HCT116 (cell line): ENCODE measurements at regions not wholly inside any gene's neighbourhood (a gene's known extent, or its start where the extent isn't known, plus 50 kb on each side); places are given as distances from the start of the nearest gene placed in this dataset.

ENCODE experiments used
- ATAC-seq: fragments of 200-7000 bp; cut with Tn5 transposase; 2 replicates; pipeline ENCODE4 v1.9.1; 2020; ENCODE audit warnings: mild to moderate bottlenecking, moderate library complexity
- BruUV-seq: library from RNA; stranded (reverse); fragments of 400-500 nt; replicated peaks from 2 replicates; lab custom pipeline; 2021; lab: Mats Ljungman, UMichigan
- CTCF ChIA-PET: fragments of 300-600 bp; sonication (Branson Sonifier 250); formaldehyde crosslinking; loops from one replicate; lab custom pipeline; 2021; ENCODE audit warnings: antibody characterized with exemption; lab: Charles Lee
- POLR2A ChIA-PET: fragments of 300-600, 350-600 bp; sonication (Branson Sonifier 250); formaldehyde crosslinking; loops from one replicate; lab custom pipeline; 2021; ENCODE audit warnings: antibody characterized with exemption; lab: Charles Lee
- RAD21 ChIA-PET, 2 experiments: fragments of 300-600 bp; sonication (Branson Sonifier 250); formaldehyde crosslinking; loops; one replicate each; lab custom pipeline; 2023; ENCODE audit warnings: low total read pairs in 2 of 2; ENCODE audit not compliant: uncharacterized antibody in 2 of 2, unreplicated experiment in 2 of 2, low non-redundant PET in 1 of 2; lab: Charles Lee
- DNase-seq: peaks from one replicate; pipeline ENCODE4 v3.0.0-alpha.2; 2010; ENCODE audit warnings: low read depth, low spot score
- H2AFZ ChIP-seq: fragments of 200-600 bp; shearing (Covaris generic), sonication (generic); 2 replicates; pipeline ENCODE4 v1.6.1; 2017; ENCODE audit warnings: low read depth, mixed run types, mixed read lengths, antibody characterized with exemption, low read length; ENCODE audit not compliant: poor library complexity, severe bottlenecking
- H3K27ac ChIP-seq: 2 replicates; pipeline ENCODE4 v1.5.1; 2012; ENCODE audit warnings: low read depth, low read length
- H3K27me3 ChIP-seq: fragments of 200-600 bp; sonication (generic); 2 replicates; pipeline ENCODE4 v1.6.1; 2016; ENCODE audit warnings: mixed run types, low read length, mixed read lengths; ENCODE audit not compliant: insufficient read depth
- H3K36me3 ChIP-seq, 2 experiments: fragments of 200-500 bp in 1 of 2; fragments of 200-600 bp in 1 of 2; sonication (Bioruptor generic) in 1 of 2; sonication (generic) in 1 of 2; 2 replicates each; pipeline versions ENCODE4 v1.5.1 to v1.6.1; 2014 to 2016; ENCODE audit warnings: low read length in 2 of 2, inconsistent platforms in 1 of 2, mixed read lengths in 1 of 2, mixed run types in 1 of 2; ENCODE audit not compliant: insufficient read depth in 2 of 2, control insufficient read depth in 1 of 2
- H3K4me1 ChIP-seq, 2 experiments: fragments of 200-600 bp in 1 of 2; sonication (generic) in 1 of 2; 2 replicates each; pipeline versions ENCODE4 v1.5.1 to v1.6.1; 2012 to 2017; ENCODE audit warnings: low read length in 2 of 2, inconsistent platforms in 1 of 2, mild to moderate bottlenecking in 1 of 2, mixed read lengths in 1 of 2, mixed run types in 1 of 2, moderate library complexity in 1 of 2; ENCODE audit not compliant: insufficient read depth in 2 of 2, control insufficient read depth in 1 of 2
- H3K4me2 ChIP-seq: fragments of 200-600 bp; sonication (generic); 2 replicates; pipeline ENCODE4 v1.6.1; 2017; ENCODE audit warnings: mixed run types, low read length, mixed read lengths
- H3K4me3 ChIP-seq, 2 experiments: fragments of 200-600 bp in 1 of 2; sonication (generic) in 1 of 2; replicated peaks in 1 of 2; 2 replicates each; pipeline ENCODE4 v1.5.1; 2011 to 2016; ENCODE audit warnings: low read length in 2 of 2, control low read depth in 1 of 2, low read depth in 1 of 2, mild to moderate bottlenecking in 1 of 2, mixed read lengths in 1 of 2, mixed run types in 1 of 2
- H3K79me2 ChIP-seq: fragments of 200-600 bp; sonication (generic); 2 replicates; pipeline ENCODE4 v1.6.1; 2017; ENCODE audit warnings: mild to moderate bottlenecking, mixed run types, low read length, moderate library complexity, mixed read lengths; ENCODE audit not compliant: insufficient read depth
- H3K9ac ChIP-seq: fragments of 200-600 bp; sonication (generic); 2 replicates; pipeline ENCODE4 v1.6.1; 2016; ENCODE audit warnings: low read length, mixed read lengths
- H3K9me2 ChIP-seq: fragments of 200-600 bp; sonication (generic), shearing (Covaris generic); 2 replicates; pipeline ENCODE4 v1.6.1; 2017; ENCODE audit warnings: mixed run types, mild to moderate bottlenecking, moderate library complexity; ENCODE audit not compliant: insufficient read depth
- H3K9me3 ChIP-seq, 2 experiments: fragments of 200-500 bp in 1 of 2; fragments of 200-600 bp in 1 of 2; sonication (Bioruptor generic) in 1 of 2; sonication (generic) in 1 of 2; 2 replicates each; pipeline ENCODE4 v1.6.1; 2014 to 2017; ENCODE audit warnings: low read length in 2 of 2, mixed read lengths in 2 of 2, inconsistent platforms in 1 of 2, low read depth in 1 of 2, mild to moderate bottlenecking in 1 of 2, mixed run types in 1 of 2, moderate library complexity in 1 of 2; ENCODE audit not compliant: control insufficient read depth in 1 of 2, insufficient read depth in 1 of 2
- H4K20me1 ChIP-seq: fragments of 200-600 bp; sonication (generic), shearing (Covaris generic); 2 replicates; pipeline ENCODE4 v1.6.1; 2017; ENCODE audit warnings: mixed run types, mild to moderate bottlenecking, moderate library complexity; ENCODE audit not compliant: insufficient read depth
- ELF1 ChIP-seq: IDR thresholded peaks from 2 replicates; pipeline ENCODE4 v1.6.1; 2012; ENCODE audit warnings: low read depth, borderline replicate concordance
- FOSL1 ChIP-seq: IDR thresholded peaks from 2 replicates; pipeline ENCODE4 v1.6.1; 2012; ENCODE audit warnings: low read depth
- JUND ChIP-seq: IDR thresholded peaks from 2 replicates; pipeline ENCODE4 v1.6.1; 2012
- POLR2A ChIP-seq: IDR thresholded peaks from 2 replicates; pipeline ENCODE4 v1.7.0; 2011; ENCODE audit warnings: borderline replicate concordance; ENCODE audit not compliant: insufficient read depth, insufficient read length; ENCODE audit errors: extremely low read depth
- RAD21 ChIP-seq: IDR thresholded peaks from 2 replicates; pipeline ENCODE4 v1.6.1; 2012; ENCODE audit warnings: low read depth, mild to moderate bottlenecking
- SIN3A ChIP-seq: IDR thresholded peaks from 2 replicates; pipeline ENCODE4 v1.6.1; 2012; ENCODE audit warnings: low read depth
- SRF ChIP-seq: IDR thresholded peaks from 2 replicates; pipeline ENCODE4 v1.6.1; 2012; ENCODE audit warnings: low read depth
- TCF7L2 ChIP-seq: IDR thresholded peaks from 2 replicates; pipeline ENCODE4 v1.7.0; 2011; ENCODE audit warnings: borderline replicate concordance, inconsistent platforms; ENCODE audit not compliant: insufficient read depth, insufficient read length; ENCODE audit errors: extremely low read depth
- YY1 ChIP-seq: IDR thresholded peaks from 2 replicates; pipeline ENCODE4 v1.6.1; 2011; ENCODE audit warnings: low read length, low read depth, moderate library complexity, mild to moderate bottlenecking; ENCODE audit not compliant: insufficient replicate concordance; ENCODE audit errors: extremely low read depth
- ZFX ChIP-seq: fragments of 450-650 bp; IDR thresholded peaks from 2 replicates; pipeline ENCODE4 v1.6.1; 2017
- ZNF274 ChIP-seq: fragments of 200-500 bp; sonication (Bioruptor generic); IDR thresholded peaks from 2 replicates; pipeline ENCODE4 v1.6.1; 2014; ENCODE audit warnings: mild to moderate bottlenecking, low read depth, low read length, inconsistent platforms
- intact Hi-C: fragments of 100-400 bp; cut with micrococcal nuclease; formaldehyde crosslinking; loops from 2 replicates; pipeline ENCODE4 v1.10.0; 2022
- TF ChIP-seq, protein P1 (sequence below): IDR thresholded peaks from 2 replicates; pipeline ENCODE4 v1.6.1; 2011; ENCODE audit warnings: mild to moderate bottlenecking, low read length, moderate library complexity; ENCODE audit not compliant: insufficient replicate concordance; ENCODE audit errors: extremely low read depth

DNA sequence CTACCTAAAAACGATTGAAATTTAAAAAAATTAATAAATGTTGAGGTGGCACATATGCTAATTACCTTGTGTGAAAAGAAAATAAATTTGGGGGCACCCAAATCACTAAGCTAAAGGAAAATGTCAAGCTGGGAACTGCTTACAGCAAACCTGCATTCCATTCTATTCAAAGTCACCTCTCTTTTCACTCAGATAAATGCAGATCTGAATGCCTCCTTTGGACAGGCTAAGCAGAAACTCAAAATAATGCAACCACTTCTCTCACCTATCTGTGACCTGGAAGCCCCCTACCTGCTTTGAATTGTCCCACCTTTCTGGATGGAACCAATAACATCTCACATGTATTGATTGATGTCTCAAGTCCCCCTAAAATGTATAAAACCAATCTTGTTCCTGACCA, 628.7 kb downstream of the AMY1C start (continued):
- TF ChIP-seq, protein P1, sequence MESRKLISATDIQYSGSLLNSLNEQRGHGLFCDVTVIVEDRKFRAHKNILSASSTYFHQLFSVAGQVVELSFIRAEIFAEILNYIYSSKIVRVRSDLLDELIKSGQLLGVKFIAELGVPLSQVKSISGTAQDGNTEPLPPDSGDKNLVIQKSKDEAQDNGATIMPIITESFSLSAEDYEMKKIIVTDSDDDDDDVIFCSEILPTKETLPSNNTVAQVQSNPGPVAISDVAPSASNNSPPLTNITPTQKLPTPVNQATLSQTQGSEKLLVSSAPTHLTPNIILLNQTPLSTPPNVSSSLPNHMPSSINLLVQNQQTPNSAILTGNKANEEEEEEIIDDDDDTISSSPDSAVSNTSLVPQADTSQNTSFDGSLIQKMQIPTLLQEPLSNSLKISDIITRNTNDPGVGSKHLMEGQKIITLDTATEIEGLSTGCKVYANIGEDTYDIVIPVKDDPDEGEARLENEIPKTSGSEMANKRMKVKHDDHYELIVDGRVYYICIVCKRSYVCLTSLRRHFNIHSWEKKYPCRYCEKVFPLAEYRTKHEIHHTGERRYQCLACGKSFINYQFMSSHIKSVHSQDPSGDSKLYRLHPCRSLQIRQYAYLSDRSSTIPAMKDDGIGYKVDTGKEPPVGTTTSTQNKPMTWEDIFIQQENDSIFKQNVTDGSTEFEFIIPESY = no peak
- no peak for TF ChIP-seq ZNF274

DNA sequence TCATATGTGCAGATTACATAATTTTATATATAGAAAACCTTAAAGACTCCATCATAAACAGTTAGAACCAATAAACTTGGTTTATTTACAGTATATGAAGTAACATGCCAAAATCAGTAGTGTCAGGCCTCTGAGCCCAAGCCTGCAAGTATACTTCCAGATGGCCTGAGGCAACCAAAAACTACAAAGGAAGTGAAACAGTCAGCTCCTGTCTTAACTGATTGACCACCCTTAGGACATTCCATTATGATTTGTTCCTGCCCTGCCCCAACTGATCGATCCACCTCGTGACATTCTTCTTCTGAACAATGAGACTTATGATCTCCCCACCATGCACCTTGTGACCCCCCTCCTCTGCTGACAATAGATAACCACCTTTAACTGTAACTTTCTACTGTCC, 630.3 kb downstream of the AMY1C start:
- intact Hi-C loops = no loop called here
- H3K4me3 ChIP-seq = no peak overlapping the region
- TF ChIP-seq POLR2A = no peak
- no peak for TF ChIP-seq SIN3A
- TF ChIP-seq YY1 = no peak
- no peak for TF ChIP-seq SRF
- TF ChIP-seq TCF7L2 = no peak
- no peak for TF ChIP-seq JUND
- no peak for TF ChIP-seq ELF1
- no peak for TF ChIP-seq ZNF274
- TF ChIP-seq RAD21 = no peak
- no peak for TF ChIP-seq FOSL1
- TF ChIP-seq ZFX = no peak
- TF ChIP-seq, all 23 proteins: peak for 0
- no peaks in the 10 kb centered on the region; a peak in 1 of 4 replicates for H3K9me3 ChIP-seq
- no peak for ATAC-seq
- no peak overlapping the region for H3K9ac ChIP-seq
- ChIA-PET POLR2A (no interaction called here), CTCF (no interaction called here), RAD21 (no interaction called here)
- no peak overlapping the region for H3K4me2 ChIP-seq
- no peaks in the 10 kb centered on the region for H3K4me1 ChIP-seq
- H3K36me3 ChIP-seq = no peaks in the 10 kb centered on the region
- DNase-seq = no peak
- H3K27me3 ChIP-seq = no peaks in the 10 kb centered on the region
- H4K20me1 ChIP-seq = no peaks in the 10 kb centered on the region
- no peak overlapping the region for H3K27ac ChIP-seq
- no peaks in the 10 kb centered on the region for H3K9me2 ChIP-seq
- BruUV-seq = no TSS peak
- H3K79me2 ChIP-seq = no peaks in the 10 kb centered on the region
- no peak overlapping the region for H2AFZ ChIP-seq
